Loucy (cell line): ENCODE measurements at regions not wholly inside any gene's neighbourhood (a gene's known extent, or its start where the extent isn't known, plus 50 kb on each side); places are given as distances from the start of the nearest gene placed in this dataset.
"Not testable (repeated sequence)": the region's sequence is repeated elsewhere in the genome, so short reads cannot be mapped to it uniquely, and the experiment has no call there.

Experiments used
- H2AFZ ChIP-seq: fragments of 200-600 bp; sonication (generic); 2 replicates; pipeline ENCODE4 v1.6.0; 2016; ENCODE audit warnings: antibody characterized with exemption, mild to moderate bottlenecking, low read length, moderate library complexity
- H3F3A ChIP-seq: fragments of 200-600 bp; 2 replicates; pipeline ENCODE4 v1.6.0; 2016; ENCODE audit warnings: antibody characterized with exemption, low read depth, mild to moderate bottlenecking
- H3K27me3 ChIP-seq: fragments of 200-600 bp; sonication (generic); 2 replicates; pipeline ENCODE4 v1.6.1; 2014; ENCODE audit warnings: low read length, mild to moderate bottlenecking; ENCODE audit not compliant: insufficient read depth, poor library complexity, severe bottlenecking
- H3K36me3 ChIP-seq: fragments of 200-600 bp; sonication (generic); 2 replicates; pipeline ENCODE4 v1.6.1; 2016; ENCODE audit warnings: low read length; ENCODE audit not compliant: insufficient read depth
- H3K4me1 ChIP-seq: fragments of 200-600 bp; sonication (generic); 2 replicates; pipeline ENCODE4 v1.5.1; 2014; ENCODE audit warnings: low read length, mild to moderate bottlenecking; ENCODE audit not compliant: insufficient read depth, poor library complexity, severe bottlenecking
- H3K4me2 ChIP-seq: fragments of 200-600 bp; sonication (generic); 2 replicates; pipeline ENCODE4 v1.6.0; 2014; ENCODE audit warnings: antibody characterized with exemption, low read length, low read depth, mild to moderate bottlenecking; ENCODE audit not compliant: poor library complexity, severe bottlenecking
- H3K4me3 ChIP-seq: fragments of 200-600 bp; sonication (generic); 2 replicates; pipeline ENCODE4 v1.5.1; 2014; ENCODE audit warnings: low read length, mild to moderate bottlenecking, mixed read lengths; ENCODE audit not compliant: poor library complexity, severe bottlenecking
- H3K79me2 ChIP-seq: fragments of 200-600 bp; sonication (generic); 2 replicates; pipeline ENCODE4 v1.6.1; 2014; ENCODE audit warnings: low read length; ENCODE audit not compliant: insufficient read depth
- H3K9ac ChIP-seq: fragments of 200-600 bp; sonication (generic); 2 replicates; pipeline ENCODE4 v1.6.0; 2014; ENCODE audit warnings: mild to moderate bottlenecking, low read depth, low read length, moderate library complexity; ENCODE audit not compliant: poor library complexity, severe bottlenecking
- H3K9me2 ChIP-seq: fragments of 200-600 bp; sonication (generic); replicated peaks from 2 replicates; pipeline ENCODE4 v1.6.1; 2016; ENCODE audit warnings: low read depth, low read length, mixed read lengths
- H3K9me3 ChIP-seq: fragments of 200-600 bp; sonication (generic); 2 replicates; pipeline ENCODE4 v1.6.1; 2014; ENCODE audit warnings: mild to moderate bottlenecking, antibody characterized with exemption, low read length, low read depth; ENCODE audit not compliant: insufficient read depth
- H4K20me1 ChIP-seq: fragments of 200-600 bp; sonication (generic); 2 replicates; pipeline ENCODE4 v1.6.0; 2014; ENCODE audit warnings: antibody characterized with exemption, low read length, mild to moderate bottlenecking; ENCODE audit not compliant: insufficient read depth, poor library complexity, severe bottlenecking
- CTCF ChIP-seq: fragments of 200-600 bp; sonication (generic); conservative IDR thresholded peaks from 2 replicates; pipeline ENCODE4 v1.5.1; 2014; ENCODE audit warnings: mild to moderate bottlenecking, antibody characterized with exemption, low read length
- EZH2phosphoT487 ChIP-seq: fragments of 200-600 bp; IDR thresholded peaks from 2 replicates; pipeline ENCODE4 v1.6.1; 2018; ENCODE audit warnings: antibody characterized with exemption, mild to moderate bottlenecking, moderate library complexity, borderline replicate concordance

- Histone ChIP-seq H3K4me2 (no peak overlapping the region), H3K4me1 (no peaks in the 10 kb centered on the region), H3K79me2 (no peaks in the 10 kb centered on the region), H3K36me3 (no peaks in the 10 kb centered on the region), H3K9me3 (no peaks in the 10 kb centered on the region), H4K20me1 (no peaks in the 10 kb centered on the region), H3K9me2 (no peaks in the 10 kb centered on the region), H3K9ac (no peak overlapping the region), H3K27me3 (no peaks in the 10 kb centered on the region), H2AFZ (no peak overlapping the region), H3K4me3 (no peak overlapping the region), H3F3A (no peaks in the 10 kb centered on the region)
- TF ChIP-seq EZH2phosphoT487 (no peak), CTCF (no peak)
Observed at GRCh38 chr3:81336470-81336869, 425.0 kb downstream of the GBE1 start.

GRCh38 chr3:81329835-81330234, 431.6 kb downstream of the GBE1 start:
- H2AFZ ChIP-seq, H3K4me1 ChIP-seq, H4K20me1 ChIP-seq, H3K9me2 ChIP-seq, H3K9ac ChIP-seq, H3K4me3 ChIP-seq, H3K4me2 ChIP-seq, H3K9me3 ChIP-seq, H3K27me3 ChIP-seq, H3F3A ChIP-seq, H3K79me2 ChIP-seq, H3K36me3 ChIP-seq: not testable (repeated sequence)

GRCh38 chr3:81326245-81326644, 435.2 kb downstream of the GBE1 start:
- Histone ChIP-seq H3K27me3 (no peaks in the 10 kb centered on the region), H3K4me3 (no peak overlapping the region), H3K9me3 (no peaks in the 10 kb centered on the region), H3K4me2 (no peak overlapping the region), H3K9ac (no peak overlapping the region), H3F3A (no peaks in the 10 kb centered on the region), H3K36me3 (no peaks in the 10 kb centered on the region), H2AFZ (no peak overlapping the region), H3K9me2 (no peaks in the 10 kb centered on the region), H4K20me1 (no peaks in the 10 kb centered on the region), H3K4me1 (no peaks in the 10 kb centered on the region), H3K79me2 (no peaks in the 10 kb centered on the region)
- TF ChIP-seq CTCF = no peak
- TF ChIP-seq EZH2phosphoT487 = no peak

- H3K4me3 ChIP-seq = no peak overlapping the region
- no peak overlapping the region for H3K4me2 ChIP-seq
- no peaks in the 10 kb centered on the region for H3F3A ChIP-seq
- no peaks in the 10 kb centered on the region for H3K36me3 ChIP-seq
- no peak overlapping the region for H3K9ac ChIP-seq
- no peaks in the 10 kb centered on the region for H3K9me3 ChIP-seq
- H3K4me1 ChIP-seq = no peaks in the 10 kb centered on the region
- H2AFZ ChIP-seq = no peak overlapping the region
- H3K79me2 ChIP-seq = no peaks in the 10 kb centered on the region
- H4K20me1 ChIP-seq = no peaks in the 10 kb centered on the region
- no peaks in the 10 kb centered on the region for H3K9me2 ChIP-seq
- H3K27me3 ChIP-seq = no peaks in the 10 kb centered on the region
- no peak for TF ChIP-seq EZH2phosphoT487
Observed at GRCh38 chr3:81320862-81321261, 440.6 kb downstream of the GBE1 start.
